ENCODE measurements at regions not wholly inside any gene's neighbourhood (a gene's known extent, or its start where the extent isn't known, plus 50 kb on each side); places are given as distances from the start of the nearest gene placed in this dataset.

DNA sequence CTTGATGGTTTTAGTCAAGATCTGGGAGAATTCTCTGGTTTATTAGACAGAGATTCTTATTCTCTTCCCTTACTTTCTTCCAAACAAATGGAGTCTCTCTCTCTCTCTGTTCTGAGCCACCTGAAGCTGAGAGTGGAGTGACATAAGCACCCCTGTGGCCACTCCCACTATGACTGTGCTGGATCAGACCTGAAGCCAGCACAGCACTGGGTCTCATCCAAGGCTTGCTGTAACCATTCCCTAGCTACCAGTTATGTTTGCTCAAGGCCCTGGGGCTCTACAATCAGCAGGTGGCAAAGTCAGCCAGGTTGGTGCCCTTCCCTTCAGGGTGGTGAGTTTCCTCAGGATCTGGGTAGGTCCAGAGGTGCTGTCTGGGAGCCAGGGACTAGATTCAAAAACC is 568.5 kb downstream of the AACS start:
- Histone ChIP-seq H3K9ac (ENCODE audit: low read length) (no peak overlapping the region), H2AFZ (ENCODE audit: low read length) (no peak overlapping the region), H3F3A (ENCODE audit: insufficient read depth, low read length) (no peaks in the 10 kb centered on the region), H3K4me3 (ENCODE audit: low read depth, low read length, poor library complexity, severe bottlenecking) (no peak overlapping the region), H3K27ac (ENCODE audit: low read depth, low read length, poor library complexity, severe bottlenecking) (no peak overlapping the region), H4K20me1 (ENCODE audit: insufficient read depth, low read length) (no peaks in the 10 kb centered on the region), H3K4me1 (ENCODE audit: insufficient read depth, low read length, severe bottlenecking) (no peaks in the 10 kb centered on the region), H3K79me2 (ENCODE audit: insufficient read depth, low read length) (no peaks in the 10 kb centered on the region), H3K4me2 (ENCODE audit: low read length) (no peak overlapping the region), H3K36me3 (ENCODE audit: insufficient read depth, low read length) (no peaks in the 10 kb centered on the region), H3K27me3 (ENCODE audit: insufficient read depth, low read length) (no peaks in the 10 kb centered on the region), H3K9me3 (ENCODE audit: low read length) (no peaks in the 10 kb centered on the region), H3K9me2 (ENCODE audit: low read depth, low read length) (no peaks in the 10 kb centered on the region)
- TF ChIP-seq CTCF (IDR thresholded peaks at IDR 0.05; ENCODE audit: low read length) (no peak), EZH2 (IDR thresholded peaks at IDR 0.05; ENCODE audit: borderline replicate concordance, low read length) (no peak)

DNA sequence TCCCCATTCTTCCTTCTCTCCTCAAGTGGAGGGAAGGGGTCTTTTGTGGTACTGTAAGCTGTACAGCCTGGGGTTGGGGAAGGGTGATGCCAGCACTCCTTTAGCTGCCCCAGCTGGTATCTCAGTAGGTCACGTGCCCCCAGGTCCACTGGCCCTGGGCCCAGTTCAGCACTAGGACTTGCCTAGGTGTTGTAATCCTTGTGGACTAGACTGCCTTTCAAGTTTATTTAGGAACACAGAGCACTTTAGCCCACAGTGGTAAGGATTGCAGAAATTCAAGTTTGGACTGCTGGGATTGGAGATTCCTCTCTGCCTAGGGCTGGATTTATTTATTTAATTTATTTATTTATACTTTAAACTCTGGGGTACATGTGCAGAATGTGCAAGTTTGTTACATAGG is 569.6 kb downstream of the AACS start:
- TF ChIP-seq CTCF (IDR thresholded peaks at IDR 0.05; ENCODE audit: low read length) = no peak
- TF ChIP-seq EZH2 (IDR thresholded peaks at IDR 0.05; ENCODE audit: borderline replicate concordance, low read length) = no peak
- Histone ChIP-seq H3K4me2 (ENCODE audit: low read length) (no peak overlapping the region), H2AFZ (ENCODE audit: low read length) (no peak overlapping the region), H3K4me1 (ENCODE audit: insufficient read depth, low read length, severe bottlenecking) (no peaks in the 10 kb centered on the region), H3K27me3 (ENCODE audit: insufficient read depth, low read length) (no peaks in the 10 kb centered on the region), H3F3A (ENCODE audit: insufficient read depth, low read length) (no peaks in the 10 kb centered on the region), H3K36me3 (ENCODE audit: insufficient read depth, low read length) (no peaks in the 10 kb centered on the region), H3K9ac (ENCODE audit: low read length) (no peak overlapping the region), H4K20me1 (ENCODE audit: insufficient read depth, low read length) (no peaks in the 10 kb centered on the region), H3K27ac (ENCODE audit: low read depth, low read length, poor library complexity, severe bottlenecking) (no peak overlapping the region), H3K79me2 (ENCODE audit: insufficient read depth, low read length) (no peaks in the 10 kb centered on the region), H3K4me3 (ENCODE audit: low read depth, low read length, poor library complexity, severe bottlenecking) (no peak overlapping the region), H3K9me2 (ENCODE audit: low read depth, low read length) (no peaks in the 10 kb centered on the region), H3K9me3 (ENCODE audit: low read length) (no peaks in the 10 kb centered on the region)

- Histone ChIP-seq H3K9me3 (ENCODE audit: low read length) (no peaks in the 10 kb centered on the region), H2AFZ (ENCODE audit: low read length) (no peak overlapping the region), H3K27ac (ENCODE audit: low read depth, low read length, poor library complexity, severe bottlenecking) (no peak overlapping the region), H3K36me3 (ENCODE audit: insufficient read depth, low read length) (no peaks in the 10 kb centered on the region), H3K4me3 (ENCODE audit: low read depth, low read length, poor library complexity, severe bottlenecking) (no peak overlapping the region), H3K9me2 (ENCODE audit: low read depth, low read length) (no peaks in the 10 kb centered on the region), H3K9ac (ENCODE audit: low read length) (no peak overlapping the region), H3K4me1 (ENCODE audit: insufficient read depth, low read length, severe bottlenecking) (no peaks in the 10 kb centered on the region), H3K4me2 (ENCODE audit: low read length) (no peak overlapping the region), H3K27me3 (ENCODE audit: insufficient read depth, low read length) (no peaks in the 10 kb centered on the region), H3F3A (ENCODE audit: insufficient read depth, low read length) (no peaks in the 10 kb centered on the region), H4K20me1 (ENCODE audit: insufficient read depth, low read length) (no peaks in the 10 kb centered on the region), H3K79me2 (ENCODE audit: insufficient read depth, low read length) (no peaks in the 10 kb centered on the region)
- TF ChIP-seq EZH2 (IDR thresholded peaks at IDR 0.05; ENCODE audit: borderline replicate concordance, low read length) = no peak
- TF ChIP-seq CTCF (IDR thresholded peaks at IDR 0.05; ENCODE audit: low read length) = no peak
Measured at GRCh38 chr12:125639826-125640225, 574.6 kb downstream of the AACS start.
